HG02852 (cell line): ENCODE measurements at regions not wholly inside any gene's neighbourhood (a gene's known extent, or its start where the extent isn't known, plus 50 kb on each side); places are given as distances from the start of the nearest gene placed in this dataset.

ENCODE experiments used
- ATAC-seq: cut with Tn5 transposase; IDR thresholded peaks from one replicate; pipeline ENCODE4 v1.9.1; 2021; ENCODE audit warnings: mild to moderate bottlenecking, moderate library complexity; ENCODE audit not compliant: unreplicated experiment

- no peak for ATAC-seq
These were observed 990.3 kb downstream of the AACS start for GRCh38 chr12:126055521-126055920.

GRCh38 chr12:126061777-126062176, 996.5 kb downstream of the AACS start:
- no peak for ATAC-seq

DNA sequence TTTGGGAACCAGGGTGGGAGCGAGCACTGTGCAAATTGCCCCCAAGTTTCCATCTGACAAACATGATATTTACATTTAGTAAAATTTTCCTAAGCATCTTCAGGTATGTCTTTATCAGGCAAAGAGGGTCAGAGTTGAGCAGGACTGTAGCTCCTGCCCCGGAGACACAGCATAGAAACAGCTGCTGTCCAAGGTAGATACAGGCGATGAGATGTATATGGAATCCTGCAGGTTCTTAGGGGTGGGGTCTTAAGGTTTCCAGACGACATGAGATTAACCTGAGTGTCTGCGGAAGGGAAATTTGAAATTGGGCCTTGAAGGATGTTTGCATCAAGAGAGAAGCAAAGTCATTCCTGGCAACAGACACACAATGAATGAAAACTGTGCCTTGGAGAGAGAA, 998.8 kb downstream of the AACS start:
- ATAC-seq, result no peak

GRCh38 chr12:126067626-126068329, 1002.5 kb downstream of the AACS start:
- ATAC-seq, result no peak

- no peak for ATAC-seq
These were observed 1004.4 kb downstream of the AACS start for GRCh38 chr12:126069549-126070165.

- no peak for ATAC-seq
These were observed 1011.3 kb downstream of the AACS start for GRCh38 chr12:126076515-126076914.

GRCh38 chr12:126083926-126084325, 1018.7 kb downstream of the AACS start:
- ATAC-seq, result no peak

GRCh38 chr12:126084480-126084879, 1019.2 kb downstream of the AACS start:
- ATAC-seq, result no peak

DNA sequence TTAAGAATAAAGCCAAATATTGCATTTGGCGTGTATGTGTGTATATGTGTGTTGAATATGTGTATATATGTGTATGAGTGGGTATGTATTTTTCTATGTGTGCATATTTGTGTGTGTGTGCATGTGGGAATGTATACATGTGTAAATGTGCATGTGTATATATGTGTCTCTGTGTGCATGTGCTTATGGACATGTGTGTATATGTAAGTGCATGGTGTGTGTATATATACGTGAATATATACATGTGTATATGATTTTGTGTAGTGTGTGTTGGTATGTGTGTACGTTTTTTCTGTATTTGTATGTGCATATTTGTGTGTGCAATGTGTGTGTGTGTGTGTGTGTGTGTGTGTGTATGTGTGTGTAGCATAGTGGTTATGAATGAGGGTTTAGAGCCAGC, 1021.0 kb downstream of the AACS start:
- no peak for ATAC-seq

DNA sequence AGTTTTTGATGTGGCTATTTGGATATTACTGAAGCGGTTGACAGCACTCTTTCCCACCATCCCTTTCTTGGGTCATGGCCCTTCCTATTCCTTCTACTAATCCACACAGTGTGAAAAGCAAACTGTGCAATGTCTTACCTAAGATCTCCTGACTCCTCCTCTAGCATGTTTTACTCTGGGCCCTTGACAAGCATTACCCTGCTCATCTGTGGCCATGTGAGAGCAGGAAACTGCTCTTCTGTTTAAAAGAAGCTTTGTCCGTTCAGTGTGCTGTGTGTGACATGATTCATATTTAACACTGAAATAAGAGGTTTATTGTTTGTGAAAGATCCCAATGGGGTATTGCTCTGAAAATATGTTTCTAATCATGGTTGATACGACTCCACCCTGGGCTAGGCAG, 1022.5 kb downstream of the AACS start:
- ATAC-seq, result no peak

DNA sequence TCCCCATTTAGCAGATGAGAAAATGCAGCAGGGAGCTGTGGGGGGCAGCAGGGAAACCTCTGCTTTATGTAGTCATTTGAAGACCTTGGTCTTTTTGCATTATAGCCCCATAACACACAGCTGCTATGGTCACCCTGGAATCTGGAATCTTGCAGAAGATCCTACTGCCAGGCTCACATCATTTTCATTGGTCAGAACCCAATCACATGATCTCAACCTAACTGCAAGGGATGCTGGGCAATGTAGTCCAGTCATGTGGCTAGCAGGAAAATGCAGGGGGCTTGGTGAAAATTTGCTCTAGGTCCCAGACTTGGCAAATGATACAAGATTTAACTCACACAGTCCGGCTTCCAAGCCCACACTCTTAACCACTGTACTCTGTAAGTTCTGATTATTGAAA, 1028.7 kb downstream of the AACS start:
- no peak for ATAC-seq

DNA sequence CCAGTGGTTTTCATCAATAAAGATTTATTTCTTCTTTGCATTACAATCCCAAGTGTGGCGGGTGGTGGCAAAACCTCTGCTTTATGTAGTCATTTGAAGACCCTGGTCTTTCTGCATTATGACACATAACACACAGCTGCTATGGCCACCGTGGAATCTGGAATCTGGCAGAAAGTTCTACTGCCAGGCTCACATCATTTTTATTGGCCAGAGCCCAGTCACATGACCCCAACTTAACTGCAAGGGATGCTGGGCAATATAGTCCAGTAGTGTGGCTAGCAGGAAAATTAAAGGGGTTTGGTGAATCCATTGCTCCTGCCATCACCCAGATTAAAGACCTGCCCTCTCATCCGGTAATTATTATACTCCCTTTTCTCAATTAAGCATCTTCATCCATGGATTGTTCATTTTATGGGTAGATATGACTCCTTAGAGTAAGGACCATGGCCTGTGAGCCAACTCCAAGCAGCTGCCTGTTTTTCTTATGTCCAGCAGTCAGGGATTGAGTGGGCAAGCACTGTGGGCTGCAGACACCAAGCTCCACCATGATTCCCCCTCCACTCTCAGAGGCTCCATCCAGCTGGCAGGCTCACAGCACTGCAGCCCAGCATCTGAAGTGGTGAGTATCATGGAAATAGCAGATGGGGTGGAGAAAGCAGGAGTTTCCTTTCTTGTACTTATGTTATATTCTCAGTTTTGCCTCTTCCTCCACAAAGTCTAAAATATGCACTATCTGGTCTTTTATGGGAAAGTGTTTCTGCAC, 1030.7 kb downstream of the AACS start:
- ATAC-seq, result no peak

DNA sequence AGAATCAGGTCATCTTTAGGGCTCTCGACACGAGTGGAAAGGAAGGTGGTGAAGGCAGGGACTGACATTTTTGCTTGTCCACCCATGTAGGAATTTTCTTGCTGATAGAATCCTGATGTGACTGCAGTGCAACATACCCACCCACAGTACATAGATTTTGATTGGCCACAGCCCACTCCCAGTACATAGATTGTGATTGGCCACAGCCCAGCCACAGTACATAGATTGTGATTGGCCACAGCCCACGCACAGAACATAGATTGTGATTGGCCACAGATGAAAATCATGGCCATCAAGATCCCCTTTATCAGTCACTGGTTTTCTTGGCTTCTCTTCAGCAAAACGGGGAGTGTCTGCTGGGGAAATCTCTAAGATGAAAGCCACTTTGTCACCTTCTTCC, 1041.5 kb downstream of the AACS start:
- ATAC-seq, result no peak

DNA sequence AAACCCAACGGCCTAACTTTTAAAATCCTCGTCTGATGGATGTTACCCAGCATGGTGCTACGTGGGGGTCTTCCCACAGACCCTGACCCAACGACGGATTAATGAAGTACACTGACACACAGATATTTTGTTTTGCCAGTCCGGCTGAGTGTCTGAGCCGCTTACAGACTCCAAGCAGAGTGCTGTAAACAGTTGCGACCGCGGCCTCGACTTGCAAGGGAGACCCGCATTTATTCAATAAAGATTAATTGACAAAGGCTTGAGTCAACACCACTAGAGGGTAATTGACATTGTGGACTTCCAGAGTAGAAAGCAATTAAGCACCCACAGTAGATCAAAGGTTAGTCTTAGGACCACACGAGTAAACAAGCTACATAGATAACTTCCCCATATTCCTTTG, 1042.4 kb downstream of the AACS start:
- no peak for ATAC-seq

DNA sequence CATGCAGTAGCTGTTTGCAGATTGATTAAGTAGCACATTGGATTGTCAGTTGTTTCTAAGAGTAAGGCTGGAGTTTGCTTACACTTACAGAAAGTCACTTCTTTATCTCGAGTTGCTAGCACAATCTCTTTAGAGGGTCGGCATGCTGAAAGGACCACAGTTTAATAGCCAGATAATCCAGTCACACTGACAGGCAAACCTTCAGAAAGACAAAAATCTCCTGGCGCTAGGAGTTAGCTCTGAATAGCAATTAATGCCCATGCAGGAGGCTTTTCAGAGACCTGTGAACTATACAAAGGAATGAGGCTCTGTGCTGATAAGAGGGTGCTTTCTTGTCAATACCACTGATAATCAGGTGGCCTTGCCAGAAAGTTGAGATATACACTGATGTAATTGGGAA, 1043.0 kb downstream of the AACS start:
- no peak for ATAC-seq

DNA sequence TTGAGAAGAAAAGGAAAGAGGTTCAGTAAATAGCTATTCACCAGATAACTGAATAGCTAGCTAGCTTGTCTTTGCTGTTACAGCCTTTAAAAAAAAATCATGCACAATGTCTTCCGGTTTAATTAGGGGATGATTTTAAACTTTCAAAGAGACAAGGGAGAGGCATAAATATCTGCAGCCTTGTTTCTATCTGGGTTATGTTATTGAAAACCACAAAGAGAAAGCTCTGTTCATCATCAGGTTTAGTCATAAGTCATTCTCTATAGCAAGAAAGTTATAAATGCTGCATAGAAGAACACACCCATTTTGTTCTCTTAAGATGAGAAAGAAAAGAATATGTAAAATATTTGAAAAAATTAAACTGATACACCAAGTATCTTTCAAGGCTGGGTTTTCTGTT, 1046.9 kb downstream of the AACS start:
- no peak for ATAC-seq

- ATAC-seq, result no peak
These were observed 1047.6 kb downstream of the AACS start for GRCh38 chr12:126112849-126113248.

GRCh38 chr12:126114441-126114840, 1049.2 kb downstream of the AACS start:
- no peak for ATAC-seq

GRCh38 chr12:126117502-126117901, 1052.3 kb downstream of the AACS start:
- no peak for ATAC-seq

DNA sequence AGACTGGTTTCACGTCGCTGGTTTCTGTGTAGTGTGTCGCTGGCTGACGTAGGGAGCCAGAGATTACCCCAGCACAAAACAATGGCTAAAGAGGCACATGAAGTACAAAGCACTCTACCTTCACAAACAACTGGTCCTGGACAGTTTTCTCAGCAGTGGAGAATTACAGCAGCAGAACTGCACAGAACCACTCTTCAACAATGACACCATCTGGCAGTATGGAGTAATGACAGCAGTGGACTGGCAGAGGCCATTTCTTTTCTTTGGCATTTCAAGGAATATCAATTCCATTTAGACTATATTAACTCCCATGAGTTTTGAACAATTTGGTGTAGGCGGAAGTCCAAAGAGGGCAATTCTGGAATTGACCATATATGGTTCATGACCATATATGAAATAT, 1074.1 kb downstream of the AACS start:
- no peak for ATAC-seq

DNA sequence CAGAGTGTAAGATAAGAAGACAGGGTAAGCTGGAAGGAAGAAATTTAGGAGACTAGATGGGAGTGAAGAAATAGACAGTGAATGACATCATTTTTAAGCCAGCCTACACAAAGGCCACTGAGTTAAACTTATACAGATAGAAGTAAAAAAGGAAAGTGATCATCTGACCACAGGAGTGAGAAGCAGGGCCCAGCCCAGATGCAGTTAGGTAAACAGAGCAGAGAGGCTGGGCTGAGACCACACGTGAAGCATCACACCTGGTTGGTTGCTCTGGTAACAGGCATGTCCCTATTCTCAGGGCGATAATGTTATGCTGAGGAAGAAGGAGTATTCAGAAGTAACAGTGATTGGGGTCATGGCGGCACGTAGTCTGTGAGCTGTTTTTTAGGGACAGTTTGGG, 1079.4 kb downstream of the AACS start:
- no peak for ATAC-seq

GRCh38 chr12:126147321-126147720, 1082.1 kb downstream of the AACS start:
- ATAC-seq, result no peak
